Activated T-helper 17 cell treated with anti-CD3 and anti-CD28 coated beads, Interleukin-2, amount 50 U/mL, for 72 hours (primary cell): ENCODE measurements at regions not wholly inside any gene's neighbourhood (a gene's known extent, or its start where the extent isn't known, plus 50 kb on each side); places are given as distances from the start of the nearest gene placed in this dataset.

ENCODE experiments used
- ATAC-seq: fragments of 150-1000 bp; cut with Tn5 transposase; replicated peaks from 2 replicates; pipeline ENCODE4 v1.10.0; 2021; ENCODE audit warnings: mild to moderate bottlenecking, moderate library complexity
- H3K27ac Mint-ChIP-seq: one replicate; pipeline ENCODE4 v1.8.0; 2022; ENCODE audit warnings: mixed read lengths
- H3K27me3 Mint-ChIP-seq: one replicate; pipeline ENCODE4 v1.8.0; 2022; ENCODE audit warnings: mixed read lengths
- H3K36me3 Mint-ChIP-seq: one replicate; pipeline ENCODE4 v1.8.0; 2022; ENCODE audit warnings: low read depth, mild to moderate bottlenecking, mixed read lengths
- H3K4me1 Mint-ChIP-seq: one replicate; pipeline ENCODE4 v1.8.0; 2022; ENCODE audit warnings: mixed read lengths
- H3K4me3 Mint-ChIP-seq: one replicate; pipeline ENCODE4 v1.8.0; 2022; ENCODE audit warnings: mild to moderate bottlenecking, mixed read lengths
- H3K9me3 Mint-ChIP-seq: one replicate; pipeline ENCODE4 v1.8.0; 2022; ENCODE audit warnings: mixed read lengths

DNA sequence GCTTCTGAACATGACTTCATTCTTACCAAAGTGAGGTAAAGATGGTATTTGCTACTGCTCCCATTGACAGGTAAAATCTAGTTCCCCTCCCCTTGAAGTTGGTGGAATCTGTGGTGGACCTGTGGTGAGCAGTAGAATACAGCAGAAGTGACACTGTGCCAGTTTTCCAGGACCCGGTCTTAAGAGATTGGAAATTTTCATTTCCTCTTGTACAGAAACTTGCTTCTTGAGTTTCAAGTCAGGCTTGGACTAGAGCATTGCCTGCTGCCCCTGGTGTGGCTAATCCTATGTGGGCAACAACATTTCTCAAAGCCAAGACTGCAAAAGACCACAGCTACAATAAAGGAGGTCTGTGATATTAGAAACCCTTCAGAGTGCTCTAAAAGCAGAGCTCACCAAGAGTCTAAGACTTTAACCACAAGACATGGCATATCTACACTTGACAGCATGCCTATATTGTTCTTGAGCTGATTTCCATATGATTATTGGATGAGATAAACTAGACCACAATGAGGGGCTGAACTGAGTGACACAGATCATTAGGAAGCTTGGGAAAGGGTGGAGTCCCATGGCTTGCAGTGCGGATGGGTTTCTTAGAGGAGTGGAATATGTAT lies 458.1 kb downstream of the BCL11A start:
- no peak overlapping the region for H3K27ac Mint-ChIP-seq
- ATAC-seq = no peak
- peaks cover 4% of the 10 kb centered on the region for H3K9me3 Mint-ChIP-seq
- H3K4me3 Mint-ChIP-seq = no peak overlapping the region
- H3K36me3 Mint-ChIP-seq = no peaks in the 10 kb centered on the region
- H3K27me3 Mint-ChIP-seq = no peaks in the 10 kb centered on the region
- H3K4me1 Mint-ChIP-seq = no peaks in the 10 kb centered on the region

DNA sequence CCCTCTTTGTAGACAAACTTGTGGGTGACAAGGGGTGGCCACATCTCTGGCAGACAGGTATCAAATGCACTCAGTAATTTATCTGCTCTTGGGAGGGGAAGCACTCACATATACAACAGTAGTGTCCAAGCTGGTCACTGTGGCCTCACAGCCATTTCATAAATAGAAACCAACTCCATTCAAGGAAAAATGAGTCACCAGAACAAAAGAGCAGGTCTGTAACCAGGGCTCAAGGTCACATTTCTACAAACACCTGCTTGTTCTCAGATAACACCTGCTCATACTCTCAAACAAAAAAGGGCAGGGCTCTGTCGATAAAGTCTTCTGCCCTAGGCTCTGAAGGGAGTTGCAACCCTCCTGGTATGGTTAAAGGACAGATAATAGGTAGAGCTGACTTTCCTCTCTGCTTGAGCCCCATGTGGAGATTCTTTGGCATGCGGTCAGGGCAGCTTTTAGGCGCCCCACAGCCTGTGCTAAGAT lies 459.0 kb downstream of the BCL11A start:
- Mint-ChIP-seq H3K9me3 (peaks cover 4% of the 10 kb centered on the region), H3K4me1 (no peaks in the 10 kb centered on the region), H3K36me3 (no peaks in the 10 kb centered on the region), H3K27me3 (no peaks in the 10 kb centered on the region), H3K27ac (no peak overlapping the region), H3K4me3 (no peak overlapping the region)
- no peak for ATAC-seq

DNA sequence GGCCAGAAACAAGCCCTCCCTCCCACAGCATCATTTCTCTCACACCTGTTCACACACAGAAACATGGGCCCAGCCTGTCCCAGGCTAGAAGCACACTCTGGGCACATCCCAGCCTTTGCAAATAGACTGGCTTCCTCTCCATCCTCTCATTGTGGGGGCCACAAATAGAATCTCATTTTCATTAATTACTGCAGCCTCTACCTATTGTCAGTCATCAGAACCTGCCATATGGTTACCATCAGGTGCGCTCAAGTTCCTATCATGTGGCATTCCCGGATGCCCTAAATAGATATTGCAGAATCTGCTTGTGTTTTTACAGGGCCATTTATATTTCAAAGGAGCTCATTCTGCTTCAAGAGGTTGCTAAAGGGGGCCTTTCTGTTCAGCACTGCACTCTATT lies 460.7 kb downstream of the BCL11A start:
- no peaks in the 10 kb centered on the region for H3K27me3 Mint-ChIP-seq
- no peak overlapping the region for H3K27ac Mint-ChIP-seq
- H3K36me3 Mint-ChIP-seq = no peaks in the 10 kb centered on the region
- peaks cover 4% of the 10 kb centered on the region for H3K9me3 Mint-ChIP-seq
- ATAC-seq = no peak
- no peaks in the 10 kb centered on the region for H3K4me1 Mint-ChIP-seq
- no peak overlapping the region for H3K4me3 Mint-ChIP-seq

DNA sequence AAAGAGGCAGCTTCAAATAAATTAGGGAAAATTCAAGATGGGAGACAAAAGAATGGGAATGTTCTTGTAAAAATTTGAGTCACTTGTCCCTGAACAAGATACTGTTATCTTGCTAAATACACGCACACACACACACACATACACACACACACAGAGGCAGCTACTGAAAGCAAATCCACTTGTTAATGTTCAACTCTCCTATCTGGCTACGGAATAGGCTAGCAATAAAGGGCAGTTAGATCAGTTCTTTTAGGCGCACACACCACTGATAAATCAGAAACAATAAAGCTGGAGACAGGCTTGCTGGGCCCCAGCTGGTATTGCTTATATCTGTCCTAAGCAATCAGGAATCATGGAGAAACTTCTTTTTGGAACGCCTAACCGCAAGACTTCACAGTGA lies 461.6 kb downstream of the BCL11A start:
- Mint-ChIP-seq H3K4me3 (no peak overlapping the region), H3K4me1 (no peaks in the 10 kb centered on the region), H3K36me3 (no peaks in the 10 kb centered on the region), H3K9me3 (peaks cover 4% of the 10 kb centered on the region), H3K27me3 (no peaks in the 10 kb centered on the region), H3K27ac (no peak overlapping the region)
- ATAC-seq = no peak

DNA sequence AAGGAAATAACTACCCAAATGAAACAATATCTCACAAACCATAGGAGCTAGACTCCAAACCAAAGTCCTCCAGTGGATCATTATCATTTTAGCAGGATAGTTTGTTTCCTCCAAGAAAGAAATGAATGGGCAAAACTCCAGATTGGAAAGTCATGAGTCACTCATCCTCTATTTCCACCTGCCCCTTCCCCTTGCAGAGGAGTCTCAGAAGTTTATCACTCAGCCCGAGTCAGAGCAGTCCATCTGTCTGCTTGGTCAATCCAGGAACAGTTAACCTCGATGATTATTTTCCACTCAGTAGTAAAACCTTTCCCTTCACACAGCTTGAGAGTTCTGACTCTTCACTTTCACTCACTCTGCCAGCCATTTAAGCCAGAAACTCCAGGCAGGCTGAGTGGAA lies 462.2 kb downstream of the BCL11A start:
- no peak for ATAC-seq
- no peak overlapping the region for H3K4me3 Mint-ChIP-seq
- no peak overlapping the region for H3K27ac Mint-ChIP-seq
- no peaks in the 10 kb centered on the region for H3K4me1 Mint-ChIP-seq
- no peaks in the 10 kb centered on the region for H3K27me3 Mint-ChIP-seq
- H3K36me3 Mint-ChIP-seq = no peaks in the 10 kb centered on the region
- H3K9me3 Mint-ChIP-seq = peaks cover 4% of the 10 kb centered on the region

DNA sequence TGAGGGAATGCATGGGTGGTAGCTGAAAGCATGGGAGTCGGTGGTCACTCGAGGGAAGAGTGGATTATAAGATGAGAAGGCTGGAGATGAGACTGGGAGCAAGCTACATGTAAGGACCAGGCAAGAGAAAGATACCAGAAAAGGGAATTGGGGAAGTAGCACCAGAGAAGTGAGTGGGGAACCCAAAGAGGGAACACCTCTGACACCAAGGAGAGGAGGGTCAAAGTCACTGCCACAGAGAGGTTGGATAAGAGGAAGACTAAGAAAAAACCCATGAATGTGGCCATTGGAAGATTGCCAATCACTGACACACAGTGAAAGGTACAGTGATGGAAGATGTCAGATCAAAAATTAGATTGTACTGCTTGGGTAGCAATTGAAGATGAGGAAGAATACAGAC lies 473.9 kb downstream of the BCL11A start:
- Mint-ChIP-seq H3K4me1 (no peaks in the 10 kb centered on the region), H3K9me3 (peaks cover 3% of the 10 kb centered on the region), H3K27me3 (no peaks in the 10 kb centered on the region), H3K27ac (no peak overlapping the region), H3K4me3 (no peak overlapping the region), H3K36me3 (no peaks in the 10 kb centered on the region)
- ATAC-seq = no peak

DNA sequence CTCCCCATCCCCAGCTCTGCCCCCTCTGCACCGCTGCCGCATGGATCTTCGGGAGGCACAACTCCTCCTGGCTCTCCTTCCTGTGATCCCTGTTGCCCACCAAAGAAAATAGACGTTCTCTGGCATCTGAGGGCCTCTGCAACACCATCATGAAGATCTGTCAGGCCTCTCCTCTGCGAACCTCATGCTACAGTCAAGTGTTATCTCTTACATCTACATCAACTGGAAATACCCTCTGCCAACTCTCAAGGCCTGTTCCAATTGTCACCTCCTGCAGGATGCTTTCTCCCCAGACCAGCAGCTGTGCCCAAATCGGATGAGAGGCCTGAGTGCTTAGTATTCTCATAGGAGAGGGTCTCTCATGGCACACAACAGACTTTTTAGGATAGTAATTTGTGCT lies 478.4 kb downstream of the BCL11A start:
- Mint-ChIP-seq H3K9me3 (no peaks in the 10 kb centered on the region), H3K36me3 (no peaks in the 10 kb centered on the region), H3K4me3 (no peak overlapping the region), H3K27ac (no peak overlapping the region), H3K4me1 (no peaks in the 10 kb centered on the region), H3K27me3 (peaks cover 4% of the 10 kb centered on the region)
- no peak for ATAC-seq

DNA sequence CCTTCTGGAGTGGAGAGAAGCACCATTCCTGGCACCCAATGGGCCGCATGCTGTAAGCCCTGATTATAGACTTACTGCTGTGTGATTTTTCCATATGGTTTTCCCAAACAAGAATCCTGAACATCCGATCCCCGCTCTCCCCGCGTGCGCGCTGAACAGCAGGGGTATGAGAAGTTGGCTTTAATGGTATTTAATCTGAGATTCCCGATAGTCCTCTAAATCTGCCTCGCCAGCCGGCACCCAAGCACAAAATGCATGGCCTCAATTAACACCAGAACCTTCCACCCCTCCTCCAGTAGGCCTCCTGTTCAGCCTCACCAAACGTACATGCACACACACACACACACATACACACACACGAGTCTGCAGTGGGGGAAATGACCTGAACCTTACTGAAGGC lies 480.3 kb downstream of the BCL11A start:
- no peak overlapping the region for H3K4me3 Mint-ChIP-seq
- H3K27me3 Mint-ChIP-seq = peaks cover 4% of the 10 kb centered on the region
- no peaks in the 10 kb centered on the region for H3K9me3 Mint-ChIP-seq
- no peak overlapping the region for H3K27ac Mint-ChIP-seq
- H3K36me3 Mint-ChIP-seq = no peaks in the 10 kb centered on the region
- ATAC-seq = no peak
- H3K4me1 Mint-ChIP-seq = no peaks in the 10 kb centered on the region

DNA sequence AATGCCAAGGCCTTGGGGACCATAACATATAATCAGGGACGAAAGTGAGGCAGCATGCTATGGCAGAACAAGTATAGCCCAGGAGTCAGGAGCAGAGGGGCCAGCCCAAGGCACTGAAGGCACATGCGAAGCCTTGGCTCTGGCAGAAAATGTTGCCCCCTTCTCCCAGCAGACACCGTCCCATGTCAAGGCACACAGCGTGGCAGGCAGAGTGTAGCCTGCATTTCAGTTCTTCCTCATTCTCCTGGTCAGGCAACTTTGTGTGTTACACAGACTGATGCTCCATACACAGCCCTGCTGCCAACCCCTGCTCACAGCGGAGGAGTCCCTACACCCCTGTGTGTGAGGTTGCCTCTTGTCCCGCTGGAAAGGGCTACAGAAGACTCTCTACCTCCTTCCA lies 480.8 kb downstream of the BCL11A start:
- H3K4me3 Mint-ChIP-seq = no peak overlapping the region
- H3K27ac Mint-ChIP-seq = no peak overlapping the region
- H3K9me3 Mint-ChIP-seq = no peaks in the 10 kb centered on the region
- peaks cover 4% of the 10 kb centered on the region for H3K27me3 Mint-ChIP-seq
- H3K36me3 Mint-ChIP-seq = no peaks in the 10 kb centered on the region
- H3K4me1 Mint-ChIP-seq = no peaks in the 10 kb centered on the region
- ATAC-seq = no peak

DNA sequence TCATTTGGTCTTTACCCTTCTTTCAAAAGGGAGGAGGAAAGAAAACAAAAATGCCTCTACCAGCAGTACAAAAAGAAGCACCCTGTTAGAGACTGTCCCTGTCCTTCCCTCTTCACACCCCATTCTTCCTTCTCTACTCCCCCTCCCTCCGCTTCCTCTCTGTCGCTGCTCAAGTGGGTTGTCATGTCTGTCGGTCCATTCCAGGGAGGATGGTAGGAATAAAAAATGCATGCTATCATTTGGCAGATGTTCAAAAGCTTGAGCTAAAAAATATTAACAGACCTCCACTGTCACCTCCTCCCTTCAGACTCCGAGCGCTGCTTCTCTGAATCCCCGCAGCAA lies 482.0 kb downstream of the BCL11A start:
- no peaks in the 10 kb centered on the region for H3K9me3 Mint-ChIP-seq
- no peaks in the 10 kb centered on the region for H3K36me3 Mint-ChIP-seq
- no peak for ATAC-seq
- H3K4me3 Mint-ChIP-seq = no peak overlapping the region
- H3K27me3 Mint-ChIP-seq = peaks cover 4% of the 10 kb centered on the region
- H3K4me1 Mint-ChIP-seq = no peaks in the 10 kb centered on the region
- no peak overlapping the region for H3K27ac Mint-ChIP-seq

DNA sequence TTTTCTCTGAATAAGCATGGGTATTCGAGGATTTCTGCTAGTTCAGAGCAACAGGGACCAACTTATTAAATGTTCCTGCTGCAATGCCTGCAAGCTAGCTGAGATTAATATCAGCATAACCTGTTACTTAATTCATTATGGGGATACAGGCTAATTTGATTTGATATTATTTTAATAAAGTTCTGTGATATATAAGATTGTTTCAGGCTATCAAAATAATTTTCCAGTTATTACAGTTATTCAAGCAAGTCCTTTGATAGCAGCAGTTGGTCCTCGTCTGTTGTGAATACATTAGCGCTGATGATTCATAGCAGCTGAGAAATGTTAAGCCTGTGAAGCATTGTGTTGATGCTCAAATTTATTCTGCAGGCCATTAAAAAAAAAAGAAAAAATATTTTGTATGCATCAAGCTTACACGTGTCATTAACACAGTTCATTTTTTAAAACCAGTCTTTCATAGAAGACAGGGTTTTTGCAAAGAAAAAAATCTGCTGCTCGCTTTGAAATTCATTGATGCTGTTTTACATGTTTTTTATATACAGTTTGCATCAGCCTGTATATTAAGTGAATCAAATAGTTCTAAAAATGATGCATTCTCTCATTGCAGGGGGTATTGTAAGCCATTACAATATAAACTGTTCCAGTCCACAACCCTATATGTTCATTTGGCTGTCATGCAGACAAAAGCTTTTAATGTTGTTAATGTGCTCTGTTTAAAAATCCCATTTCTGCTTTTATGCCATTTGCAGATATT lies 482.5 kb downstream of the BCL11A start:
- Mint-ChIP-seq H3K4me1 (no peaks in the 10 kb centered on the region), H3K27me3 (peaks cover 4% of the 10 kb centered on the region)
- ATAC-seq = no peak

DNA sequence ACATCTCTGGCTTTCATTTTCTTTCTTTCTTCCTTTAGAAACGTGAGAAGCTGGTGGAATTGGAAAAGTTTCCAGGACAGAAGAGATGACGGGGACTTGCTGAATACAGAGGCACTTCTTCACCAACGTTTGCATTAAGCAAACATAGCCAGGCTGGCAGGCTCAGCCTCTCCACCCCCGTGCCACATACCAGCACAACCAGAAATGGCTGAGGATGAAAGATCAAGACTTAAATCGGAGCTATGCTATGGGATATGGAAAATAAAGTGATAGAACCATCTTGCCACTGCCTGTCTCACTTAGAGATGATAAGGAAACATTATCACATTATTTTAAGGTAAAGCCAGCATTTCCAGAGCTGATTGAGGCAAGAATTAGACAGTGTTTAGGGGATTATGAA lies 483.3 kb downstream of the BCL11A start:
- Mint-ChIP-seq H3K27me3 (peaks cover 4% of the 10 kb centered on the region), H3K27ac (no peak overlapping the region), H3K36me3 (no peaks in the 10 kb centered on the region), H3K9me3 (no peaks in the 10 kb centered on the region), H3K4me1 (no peaks in the 10 kb centered on the region), H3K4me3 (no peak overlapping the region)
- no peak for ATAC-seq

More for the DNA sequence above, 482.5 kb downstream of the BCL11A start:
- Mint-ChIP-seq H3K9me3 (no peaks in the 10 kb centered on the region), H3K27ac (no peak overlapping the region), H3K4me3 (no peak overlapping the region), H3K36me3 (no peaks in the 10 kb centered on the region)

DNA sequence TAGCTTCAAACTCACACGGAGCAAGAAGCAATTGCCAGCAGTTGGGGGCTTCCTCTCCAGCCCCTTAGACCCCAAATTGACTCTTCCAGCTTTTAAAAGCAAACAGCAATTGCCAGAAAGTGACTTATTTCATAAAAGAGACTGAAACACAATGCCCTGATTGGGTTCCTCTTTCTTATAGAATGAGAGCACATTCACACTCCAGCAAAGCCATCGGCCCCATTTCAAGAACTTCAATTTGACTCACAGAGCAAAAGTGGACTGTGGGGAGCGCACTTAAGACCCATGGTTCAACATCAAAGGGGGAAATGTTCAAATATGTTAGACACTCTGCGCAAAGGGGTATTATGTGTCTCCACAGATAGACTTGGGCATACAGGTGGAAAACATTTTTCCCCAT lies 484.7 kb downstream of the BCL11A start:
- ATAC-seq = no peak
- H3K4me3 Mint-ChIP-seq = no peak overlapping the region
- no peaks in the 10 kb centered on the region for H3K36me3 Mint-ChIP-seq
- H3K27ac Mint-ChIP-seq = no peak overlapping the region
- no peaks in the 10 kb centered on the region for H3K9me3 Mint-ChIP-seq
- no peaks in the 10 kb centered on the region for H3K4me1 Mint-ChIP-seq
- H3K27me3 Mint-ChIP-seq = peaks cover 4% of the 10 kb centered on the region

DNA sequence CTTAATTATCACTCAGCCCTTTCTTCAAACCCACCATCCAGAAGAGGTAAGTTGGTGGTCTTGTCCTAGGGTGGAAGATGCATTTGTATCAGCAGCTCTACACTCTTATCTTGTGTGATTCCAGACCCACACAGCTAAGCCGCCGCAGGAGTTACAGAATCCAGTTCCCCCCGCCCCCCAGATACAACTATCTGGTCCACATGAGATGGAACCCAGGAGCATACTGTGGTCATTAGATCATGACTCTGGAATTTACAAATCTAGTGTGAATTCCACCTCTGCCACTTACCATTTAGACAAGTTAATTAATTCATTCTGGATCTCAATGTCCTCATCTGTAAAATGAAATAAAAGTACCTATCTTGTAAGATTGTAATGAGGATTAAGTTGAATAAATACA lies 486.4 kb downstream of the BCL11A start:
- Mint-ChIP-seq H3K36me3 (no peaks in the 10 kb centered on the region), H3K27ac (no peak overlapping the region), H3K4me1 (no peaks in the 10 kb centered on the region), H3K9me3 (no peaks in the 10 kb centered on the region), H3K27me3 (peaks cover 3% of the 10 kb centered on the region), H3K4me3 (no peak overlapping the region)
- no peak for ATAC-seq

DNA sequence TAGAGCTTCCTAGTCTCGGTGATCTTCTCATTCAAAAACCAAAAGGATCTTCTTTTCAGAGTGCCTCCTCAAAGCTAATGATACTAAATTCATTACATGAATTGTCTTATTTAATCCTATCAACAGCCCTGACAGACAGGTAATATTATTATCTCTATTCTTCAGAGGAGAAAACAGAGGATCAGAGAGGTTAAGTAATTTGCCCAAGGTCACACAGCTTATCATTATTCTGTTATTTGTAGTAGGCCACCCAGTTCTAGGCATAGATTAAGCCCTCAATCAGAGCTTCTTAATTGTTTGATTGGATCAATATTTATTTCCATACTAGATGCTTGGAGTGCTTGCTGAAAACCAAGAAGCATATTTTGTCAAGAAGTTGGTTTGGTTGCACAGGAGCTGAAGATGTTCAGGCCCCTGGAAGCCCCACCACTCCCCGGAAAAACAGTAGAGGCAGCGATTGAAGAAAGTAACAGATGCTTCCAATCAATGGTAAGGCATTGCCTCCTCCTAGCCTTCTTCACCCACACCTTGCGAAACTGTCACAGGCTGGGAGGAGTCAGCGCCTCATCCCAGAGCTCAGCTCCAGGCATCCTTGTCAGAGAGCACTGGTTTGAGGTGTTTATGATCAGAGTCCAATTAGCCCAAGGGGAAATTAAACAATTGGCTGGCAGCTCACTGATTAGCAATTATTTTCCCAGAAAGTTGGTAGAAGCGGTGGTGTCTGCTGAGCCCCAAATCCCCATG lies 487.2 kb downstream of the BCL11A start:
- no peak for ATAC-seq
- no peaks in the 10 kb centered on the region for H3K9me3 Mint-ChIP-seq
- no peak overlapping the region for H3K27ac Mint-ChIP-seq

More for the DNA sequence above, 487.2 kb downstream of the BCL11A start:
- H3K27me3 Mint-ChIP-seq = no peaks in the 10 kb centered on the region
- no peaks in the 10 kb centered on the region for H3K4me1 Mint-ChIP-seq
- H3K4me3 Mint-ChIP-seq = no peak overlapping the region
- no peaks in the 10 kb centered on the region for H3K36me3 Mint-ChIP-seq
